ENCODE measurements at regions not wholly inside any gene's neighbourhood (a gene's known extent, or its start where the extent isn't known, plus 50 kb on each side); places are given as distances from the start of the nearest gene placed in this dataset.

DNA sequence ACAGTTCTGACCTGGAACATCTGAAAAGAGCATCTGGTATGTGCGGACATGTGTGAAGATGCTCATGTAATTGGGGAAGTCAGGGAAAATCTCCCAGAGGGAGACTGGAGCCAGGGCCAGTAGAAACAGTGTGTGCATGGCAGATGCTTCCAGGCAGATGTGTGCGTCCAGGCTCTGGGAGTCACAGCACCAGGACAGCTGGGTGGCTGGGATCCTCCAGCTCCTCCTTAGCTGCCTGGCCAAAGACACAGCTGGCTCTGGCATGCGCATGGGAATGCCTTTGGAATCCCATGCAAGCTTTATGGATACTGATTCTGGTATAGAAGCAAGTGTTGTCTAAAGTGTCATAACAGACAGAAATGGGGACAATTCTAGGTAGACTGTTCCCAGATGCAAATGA is 369.7 kb downstream of the INSIG2 start:
- TF ChIP-seq POLR2A (IDR thresholded peaks at IDR 0.05; ENCODE audit: low read length) (no peak), GATA1 (IDR thresholded peaks at IDR 0.05; ENCODE audit: low read depth, low read length) (no peak)
- no peak for DNase-seq

DNA sequence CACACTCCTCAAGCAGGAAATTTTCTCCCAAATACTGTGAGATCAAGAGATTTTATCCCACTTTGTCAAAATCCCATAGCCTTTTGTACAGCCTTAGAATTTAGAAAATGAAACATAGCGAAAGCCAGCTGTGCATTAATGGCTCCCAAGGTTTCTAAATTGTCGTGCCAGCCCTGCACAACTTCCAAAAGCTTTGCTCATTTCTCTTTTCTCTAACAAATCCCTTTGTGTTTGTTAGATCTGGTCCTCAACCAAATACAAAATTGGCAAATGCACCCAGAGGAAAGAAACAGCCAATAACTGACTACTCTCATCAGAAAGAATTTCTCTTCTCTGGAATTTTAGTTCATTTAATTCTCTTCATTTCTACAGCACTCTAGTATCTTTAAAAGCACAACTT is 361.1 kb downstream of the INSIG2 start:
- DNase-seq: no peak
- no peak for TF ChIP-seq POLR2A (IDR thresholded peaks at IDR 0.05; ENCODE audit: low read length)

DNA sequence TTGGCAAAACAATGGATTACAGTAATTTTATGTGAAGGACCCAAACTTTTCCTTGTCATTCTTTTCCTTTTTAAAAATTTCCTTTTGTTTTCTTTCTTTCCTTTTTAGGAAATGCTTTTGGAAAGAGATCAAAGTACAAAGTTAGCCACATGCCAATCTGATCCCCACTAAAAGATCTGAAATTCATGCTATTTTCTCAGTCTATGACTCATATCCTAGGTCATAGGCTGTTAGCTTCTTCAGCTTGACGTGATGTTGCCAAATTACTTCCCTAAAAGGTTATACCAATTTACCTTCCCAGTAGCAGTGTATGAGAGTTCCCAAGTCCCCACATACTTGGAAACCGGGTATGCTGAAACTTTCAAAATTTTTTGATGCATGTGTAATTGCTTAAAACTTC is 355.3 kb downstream of the INSIG2 start:
- DNase-seq: no peak
- TF ChIP-seq GATA1 (IDR thresholded peaks at IDR 0.05; ENCODE audit: low read depth, low read length) (no peak), POLR2A (IDR thresholded peaks at IDR 0.05; ENCODE audit: low read length) (no peak)

DNA sequence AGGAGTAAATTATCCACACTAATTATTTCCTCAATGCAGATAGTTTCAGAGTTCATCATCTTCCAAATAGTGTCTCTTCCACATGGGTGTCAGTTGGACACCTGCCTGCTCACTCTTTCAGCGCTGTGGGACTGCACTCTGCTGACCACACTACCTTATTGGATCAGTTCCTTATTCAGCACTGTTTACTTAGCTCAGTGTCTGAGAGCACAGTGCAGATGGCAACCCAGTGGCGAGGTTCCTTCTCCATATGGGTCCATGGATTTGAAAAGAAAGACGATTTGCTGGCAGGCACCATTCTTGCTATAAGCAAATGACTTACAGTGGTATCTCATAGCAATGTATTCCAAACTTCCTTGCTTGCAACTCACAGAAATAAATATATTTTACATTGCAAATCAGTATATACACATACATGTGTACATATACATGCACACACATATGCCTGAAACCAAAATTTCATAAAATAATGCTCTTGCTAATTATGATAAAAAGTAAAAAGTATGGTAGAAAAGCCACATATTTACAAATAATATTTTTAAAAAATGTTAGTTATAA is 354.8 kb downstream of the INSIG2 start:
- TF ChIP-seq POLR2A (IDR thresholded peaks at IDR 0.05; ENCODE audit: low read length) (no peak), GATA1 (IDR thresholded peaks at IDR 0.05; ENCODE audit: low read depth, low read length) (no peak)
- no peak for DNase-seq

DNA sequence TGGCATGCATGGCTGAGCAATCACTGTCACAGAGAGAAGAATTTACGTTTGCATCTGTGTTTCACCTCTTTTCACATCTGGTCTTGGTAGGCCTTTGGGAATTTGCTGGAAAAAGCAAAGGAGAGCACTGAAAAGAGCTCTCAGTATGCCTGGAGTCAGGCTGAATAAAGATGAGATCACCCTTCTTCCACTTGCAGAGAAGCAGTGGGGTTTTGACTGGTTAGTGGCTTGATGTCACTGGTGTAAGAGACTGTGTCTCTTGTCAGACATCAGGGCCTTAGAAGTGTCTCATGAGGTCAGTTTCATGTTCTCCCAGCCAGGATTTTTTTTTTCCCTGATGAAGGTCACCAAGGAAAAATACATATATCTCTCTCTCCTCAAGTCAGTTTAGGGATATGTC is 353.8 kb downstream of the INSIG2 start:
- TF ChIP-seq POLR2A (IDR thresholded peaks at IDR 0.05; ENCODE audit: low read length) (no peak), GATA1 (IDR thresholded peaks at IDR 0.05; ENCODE audit: low read depth, low read length) (no peak)

DNA sequence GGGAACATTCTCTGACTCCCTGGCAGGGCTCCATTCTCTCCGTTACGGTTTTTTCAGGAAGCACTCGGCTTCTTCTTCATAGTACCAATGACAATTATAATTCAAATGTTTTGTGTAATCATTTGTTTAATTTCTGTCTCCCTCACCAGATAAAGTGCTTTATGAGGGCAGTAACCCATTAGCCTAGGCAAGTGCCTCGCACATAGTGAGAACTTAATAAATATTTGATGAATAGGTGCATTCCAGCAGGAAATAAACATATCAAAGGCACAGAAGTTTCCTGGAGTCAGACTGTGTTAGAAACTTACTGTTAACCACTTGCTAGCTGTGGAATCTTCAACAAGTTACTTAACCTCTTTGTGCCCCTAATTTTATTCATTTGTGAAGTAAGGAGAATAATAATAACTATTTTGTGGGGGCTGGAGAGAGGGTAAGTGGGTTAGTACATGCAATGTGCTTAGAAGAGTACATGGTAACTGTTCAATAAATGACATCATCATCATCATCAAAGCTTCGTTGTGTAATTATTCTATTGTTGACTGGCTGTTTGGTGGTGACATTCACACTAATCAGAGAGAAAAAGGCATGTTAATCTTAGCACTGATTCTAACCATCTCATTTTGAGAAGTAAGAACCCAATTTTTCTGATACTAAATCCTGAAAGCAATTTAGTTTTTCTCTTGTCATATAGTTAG is 352.3 kb downstream of the INSIG2 start:
- DNase-seq: no peak
- TF ChIP-seq POLR2A (IDR thresholded peaks at IDR 0.05; ENCODE audit: low read length) (no peak), GATA1 (IDR thresholded peaks at IDR 0.05; ENCODE audit: low read depth, low read length) (no peak)

More for the DNA sequence above, 353.8 kb downstream of the INSIG2 start:
- no peak for DNase-seq

DNA sequence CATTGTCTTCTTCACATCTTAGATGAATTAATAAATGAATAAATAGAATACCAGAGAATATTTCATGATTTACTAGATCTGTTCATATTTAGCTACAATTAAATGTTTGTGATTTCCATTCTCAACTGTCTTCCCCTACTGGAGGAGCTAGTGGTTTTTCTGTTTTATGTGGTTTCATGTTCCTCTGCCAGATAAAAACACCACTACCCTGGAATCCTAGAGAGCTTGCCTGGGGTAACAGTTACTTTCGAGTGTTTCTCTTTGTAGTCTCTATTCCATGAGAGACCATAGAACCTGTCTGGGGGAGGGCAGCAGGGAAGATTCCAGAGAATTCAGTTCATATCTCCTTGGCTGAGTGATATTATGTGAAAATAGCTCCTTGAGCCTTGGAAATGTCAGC is 349.2 kb downstream of the INSIG2 start:
- TF ChIP-seq GATA1 (IDR thresholded peaks at IDR 0.05; ENCODE audit: low read depth, low read length) (no peak), POLR2A (IDR thresholded peaks at IDR 0.05; ENCODE audit: low read length) (no peak)
- no peak for DNase-seq

DNA sequence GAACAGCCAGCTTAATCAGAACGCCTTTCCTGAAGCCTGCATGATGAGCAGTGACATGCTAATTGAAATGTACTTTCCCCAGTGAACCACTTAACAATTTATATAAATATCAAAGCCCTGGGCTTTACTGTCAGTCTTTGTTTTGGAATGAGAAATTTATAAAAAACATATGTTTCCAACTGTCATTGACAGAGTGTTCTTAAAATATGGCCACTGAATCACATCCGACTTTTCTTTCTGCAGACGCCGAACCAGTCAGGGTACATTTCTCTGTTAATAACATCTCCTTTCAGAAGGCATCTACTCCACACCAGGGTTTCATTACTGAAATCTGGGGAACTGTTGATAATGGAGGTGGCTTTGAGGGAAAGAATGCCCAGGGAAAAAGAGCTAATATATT is 343.7 kb downstream of the INSIG2 start:
- no peak for TF ChIP-seq POLR2A (IDR thresholded peaks at IDR 0.05; ENCODE audit: low read length)
- TF ChIP-seq GATA1 (IDR thresholded peaks at IDR 0.05; ENCODE audit: low read depth, low read length): no peak
- DNase-seq: no peak

DNA sequence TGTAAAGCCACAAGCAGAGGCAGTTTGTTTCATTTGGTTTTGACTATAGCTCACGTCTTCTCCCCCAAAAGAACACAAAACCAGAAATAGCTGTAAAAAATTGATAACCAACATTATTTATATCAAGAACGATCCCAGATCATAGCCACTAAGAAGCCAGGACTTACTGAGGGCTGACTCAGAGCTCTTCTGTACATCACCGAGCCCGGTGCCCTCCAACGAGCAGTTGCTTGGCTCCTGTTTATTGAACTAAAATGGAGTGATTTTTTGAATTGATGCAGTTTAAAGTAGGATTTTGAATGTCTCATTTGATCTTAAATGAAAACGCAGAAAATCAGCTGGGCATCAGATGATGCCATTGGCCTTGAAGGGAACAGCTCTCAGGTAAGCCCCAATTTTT is 343.3 kb downstream of the INSIG2 start:
- TF ChIP-seq POLR2A (IDR thresholded peaks at IDR 0.05; ENCODE audit: low read length): no peak
- TF ChIP-seq GATA1 (IDR thresholded peaks at IDR 0.05; ENCODE audit: low read depth, low read length): no peak
- DNase-seq: no peak

DNA sequence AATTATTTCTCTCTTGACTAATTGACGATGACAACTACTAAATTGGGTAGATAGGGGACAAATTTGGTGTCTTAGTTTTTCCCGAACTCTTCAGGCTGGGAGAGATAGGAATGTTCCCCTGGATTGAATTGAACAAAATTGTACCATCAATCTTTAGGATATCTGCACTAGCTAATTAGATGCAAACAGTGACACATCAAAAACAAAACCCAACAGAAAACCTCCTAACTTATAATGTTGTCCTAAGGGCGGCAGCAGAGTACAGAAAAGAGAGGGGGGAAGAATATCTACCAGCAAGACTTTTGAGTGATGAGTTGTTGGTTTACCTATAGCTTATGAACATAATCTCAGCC is 342.9 kb downstream of the INSIG2 start:
- TF ChIP-seq GATA1 (IDR thresholded peaks at IDR 0.05; ENCODE audit: low read depth, low read length): no peak
- no peak for TF ChIP-seq POLR2A (IDR thresholded peaks at IDR 0.05; ENCODE audit: low read length)
- no peak for DNase-seq

DNA sequence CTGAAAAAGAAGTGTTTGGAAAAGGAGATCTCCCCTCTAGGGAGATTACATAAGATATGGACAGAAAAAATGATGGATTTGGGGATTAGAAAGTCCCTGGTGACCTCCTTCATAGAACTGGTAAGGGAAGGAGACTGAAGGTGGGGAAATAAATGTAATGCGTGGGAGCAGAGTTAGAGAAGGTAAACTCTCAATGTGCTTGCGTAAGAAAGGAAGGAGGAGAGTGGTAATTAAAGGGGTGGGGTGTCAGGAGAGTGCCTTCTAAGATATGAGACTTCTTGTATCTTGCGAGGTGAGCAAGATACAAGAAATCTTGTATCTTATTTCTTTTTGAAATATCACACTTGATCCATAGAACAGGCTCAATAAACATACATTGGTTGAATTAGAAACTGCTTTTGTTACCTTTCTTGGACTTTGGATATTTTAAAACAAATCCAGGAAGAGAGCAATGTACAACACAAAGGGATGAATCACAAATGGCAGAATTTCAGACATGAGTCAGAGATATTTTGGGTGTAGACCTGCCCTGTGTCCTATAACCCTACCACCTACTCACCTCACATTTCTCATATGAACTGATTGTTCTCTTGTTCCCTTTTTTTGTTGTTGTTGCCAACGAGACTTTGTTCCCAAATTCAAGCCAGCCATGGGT is 342.4 kb downstream of the INSIG2 start:
- TF ChIP-seq GATA1 (IDR thresholded peaks at IDR 0.05; ENCODE audit: low read depth, low read length) (no peak), POLR2A (IDR thresholded peaks at IDR 0.05; ENCODE audit: low read length) (no peak)
- no peak for DNase-seq

DNA sequence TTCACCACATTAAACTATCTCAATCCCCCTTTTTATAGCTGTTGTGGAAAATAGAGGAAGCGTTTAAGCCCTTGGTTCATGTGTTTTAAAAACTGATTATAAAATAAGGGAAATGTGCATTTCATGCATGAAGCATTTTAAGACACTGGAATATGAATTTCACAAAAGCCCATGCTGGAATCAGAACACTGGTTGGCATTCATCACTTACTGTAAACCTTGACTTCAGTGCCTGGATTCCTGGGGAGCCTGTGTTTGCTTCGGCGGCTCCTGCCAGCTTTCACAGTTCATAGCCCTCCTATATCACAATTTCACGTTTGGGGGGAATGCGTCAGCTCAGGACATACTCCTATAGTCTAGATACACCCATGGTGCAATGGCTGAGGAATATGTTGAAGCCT is 336.9 kb downstream of the INSIG2 start:
- DNase-seq: no peak
- TF ChIP-seq POLR2A (IDR thresholded peaks at IDR 0.05; ENCODE audit: low read length): no peak
- no peak for TF ChIP-seq GATA1 (IDR thresholded peaks at IDR 0.05; ENCODE audit: low read depth, low read length)

DNA sequence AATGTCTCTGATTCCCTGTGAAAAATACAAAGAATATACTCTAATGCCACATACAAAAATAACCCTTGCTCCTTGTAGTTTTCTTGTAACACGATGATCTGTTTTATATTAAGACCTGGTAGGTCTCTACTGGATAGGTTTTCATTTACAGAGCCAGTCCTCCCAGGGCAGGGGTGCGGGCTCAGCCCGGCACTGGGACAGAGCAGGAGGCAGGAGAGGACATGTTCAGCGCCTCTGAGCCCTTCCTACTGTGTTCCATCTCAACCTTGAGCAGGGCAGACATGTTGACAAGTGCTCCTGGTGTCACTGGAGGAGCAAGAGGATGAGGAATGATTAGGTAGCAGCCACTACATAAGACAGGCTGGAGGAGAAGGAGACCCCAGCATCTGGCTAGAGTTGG is 335.5 kb downstream of the INSIG2 start:
- TF ChIP-seq POLR2A (IDR thresholded peaks at IDR 0.05; ENCODE audit: low read length): no peak
- TF ChIP-seq GATA1 (IDR thresholded peaks at IDR 0.05; ENCODE audit: low read depth, low read length): no peak
- no peak for DNase-seq

DNA sequence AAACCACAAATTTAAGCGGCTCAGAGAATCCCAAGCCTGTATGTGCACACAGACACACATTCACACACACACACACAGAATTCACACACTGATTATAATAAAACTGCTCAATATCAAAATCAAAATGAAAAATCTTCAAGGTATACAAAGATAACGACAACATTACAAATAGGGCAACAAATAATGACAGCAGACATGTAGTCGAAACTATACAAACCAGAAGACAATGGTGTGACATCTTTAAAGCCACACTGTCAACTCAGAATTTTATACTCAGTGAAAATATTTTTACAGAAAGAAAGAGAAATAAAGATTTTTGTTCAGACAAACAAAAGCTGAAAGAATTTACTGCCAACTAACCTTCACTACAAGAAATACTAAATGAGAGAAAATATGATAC is 333.4 kb downstream of the INSIG2 start:
- no peak for DNase-seq
- TF ChIP-seq POLR2A (IDR thresholded peaks at IDR 0.05; ENCODE audit: low read length) (no peak), GATA1 (IDR thresholded peaks at IDR 0.05; ENCODE audit: low read depth, low read length) (no peak)
